GM21528 (cell line): ENCODE measurements at regions not wholly inside any gene's neighbourhood (a gene's known extent, or its start where the extent isn't known, plus 50 kb on each side); places are given as distances from the start of the nearest gene placed in this dataset.

Experiments used
- ATAC-seq: cut with Tn5 transposase; IDR thresholded peaks from one replicate; pipeline ENCODE4 v1.9.1; 2021; ENCODE audit warnings: mild to moderate bottlenecking, moderate library complexity; ENCODE audit not compliant: unreplicated experiment, low FRiP score

DNA sequence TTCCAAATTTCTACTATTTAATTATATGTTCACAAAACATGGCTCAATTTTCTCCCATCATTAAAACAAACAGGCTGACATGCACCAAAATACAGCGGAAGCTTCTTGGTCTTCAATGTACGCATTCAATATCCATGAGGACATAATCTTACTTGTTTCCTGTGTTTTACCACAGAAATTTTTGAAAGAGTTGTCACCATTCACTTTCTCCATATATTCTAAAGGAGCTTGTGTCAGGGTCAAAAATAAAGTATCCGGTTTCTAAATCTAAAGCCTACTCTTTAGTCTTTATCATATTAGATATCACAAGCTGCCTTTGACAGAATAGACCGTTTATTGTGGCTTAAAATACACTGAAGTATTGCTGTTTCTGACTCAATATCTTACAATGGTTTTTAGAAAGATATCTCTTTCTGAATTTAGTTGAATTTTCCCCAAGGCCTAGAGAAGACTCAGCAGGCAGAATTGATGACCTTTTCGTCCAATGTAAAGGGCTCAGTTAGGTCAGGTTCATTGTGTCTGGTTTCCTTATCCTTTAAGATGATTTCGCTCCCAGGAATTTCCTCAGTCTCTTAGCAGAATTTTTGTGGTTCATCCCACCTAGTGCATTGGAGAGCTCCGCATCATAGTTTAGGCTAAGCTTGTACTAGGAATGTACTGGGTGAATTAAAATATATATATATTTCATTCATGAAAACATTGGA is 717.2 kb downstream of the NCAM2 start:
- ATAC-seq: no peak

DNA sequence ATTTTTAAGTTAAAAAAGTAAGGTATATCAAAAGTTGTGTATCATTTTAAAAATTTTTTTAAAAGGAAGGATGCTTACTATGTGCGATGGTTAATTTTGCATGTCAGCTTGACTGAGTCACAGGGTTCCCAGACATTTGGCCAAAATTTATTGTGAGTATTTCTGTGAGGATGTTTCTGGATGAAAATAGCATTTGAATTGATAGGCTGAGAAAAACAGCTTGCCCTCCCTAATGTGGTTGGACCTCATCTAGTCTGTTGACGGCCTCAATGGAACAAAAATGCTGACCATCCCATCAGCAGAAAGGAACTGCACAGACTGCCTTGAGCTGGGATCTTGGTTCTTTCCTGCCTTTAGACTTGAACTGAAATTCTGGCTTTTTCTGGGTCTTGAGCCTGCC is 724.5 kb downstream of the NCAM2 start:
- ATAC-seq: no peak

DNA sequence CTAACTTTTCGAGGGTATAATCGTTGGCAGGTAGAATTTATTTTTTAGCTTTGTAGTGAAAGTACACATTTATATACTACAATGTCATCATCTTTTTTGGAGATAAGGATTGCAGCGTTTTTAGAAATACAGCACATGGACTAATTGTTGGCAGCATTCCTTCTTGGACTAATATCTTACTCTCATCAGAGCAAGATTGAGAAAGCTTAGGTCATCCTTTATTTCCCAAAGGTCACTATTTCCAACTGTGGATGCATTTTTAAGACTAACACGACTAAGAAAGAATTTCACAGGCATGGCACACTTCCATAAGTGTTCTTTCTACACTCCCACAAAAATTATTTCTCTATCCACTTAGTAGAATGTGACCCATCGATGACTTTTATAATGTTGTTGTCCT is 732.3 kb downstream of the NCAM2 start:
- ATAC-seq: no peak

DNA sequence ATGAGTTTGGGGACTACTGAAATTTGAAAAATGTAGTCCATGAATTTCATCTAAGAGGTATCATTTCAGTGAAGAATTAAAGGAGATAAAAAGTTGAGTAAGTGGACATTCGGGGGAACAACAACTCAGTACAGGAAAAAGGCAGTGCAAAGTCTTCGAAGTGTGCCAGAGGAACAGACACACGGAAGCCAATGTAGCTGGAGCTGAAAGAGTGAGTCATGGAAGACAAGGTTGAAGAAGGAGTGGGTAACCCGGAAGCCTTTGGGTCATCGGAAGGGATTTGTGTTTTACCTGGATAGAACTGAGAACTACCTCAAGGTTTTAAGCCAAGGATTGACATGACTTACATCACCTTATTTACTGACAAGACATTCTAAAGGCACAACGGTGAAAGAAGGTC is 733.4 kb downstream of the NCAM2 start:
- no peak for ATAC-seq

DNA sequence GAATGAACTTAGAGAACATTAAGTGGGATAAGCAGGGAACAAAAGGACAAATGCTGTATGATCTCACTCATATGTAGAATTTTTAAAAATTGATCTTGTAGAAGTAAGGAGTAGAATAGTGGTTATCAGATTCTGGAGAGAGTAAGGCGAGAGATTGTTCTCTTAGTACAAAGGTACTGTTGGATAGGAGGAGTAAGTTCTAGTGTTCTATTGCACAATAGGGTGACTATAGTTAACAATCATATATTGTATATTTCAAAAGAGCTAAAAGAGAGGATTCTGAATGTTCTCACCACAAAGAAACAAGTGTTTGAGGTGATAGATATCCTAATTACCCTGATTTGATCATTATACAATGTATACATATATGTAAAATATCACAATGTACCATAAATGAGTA is 735.9 kb downstream of the NCAM2 start:
- ATAC-seq: no peak

DNA sequence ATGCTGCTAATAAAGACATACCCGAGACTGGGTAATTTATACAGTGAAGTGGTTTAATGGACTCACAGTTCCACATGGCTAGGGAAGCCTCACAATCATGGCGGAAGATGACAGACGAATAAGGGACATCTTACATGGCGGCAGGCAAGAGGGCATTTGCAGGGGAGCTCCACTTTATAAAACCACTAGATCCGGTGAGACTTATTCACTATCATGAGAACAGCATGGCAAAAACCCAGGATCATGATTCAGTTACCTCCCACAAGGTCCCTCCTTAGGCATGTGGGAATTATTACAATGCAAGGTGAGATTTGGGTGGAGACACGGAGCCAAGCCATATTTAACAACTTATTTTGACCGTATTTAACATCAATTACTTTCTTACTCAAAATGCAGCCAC is 739.0 kb downstream of the NCAM2 start:
- ATAC-seq: no peak

DNA sequence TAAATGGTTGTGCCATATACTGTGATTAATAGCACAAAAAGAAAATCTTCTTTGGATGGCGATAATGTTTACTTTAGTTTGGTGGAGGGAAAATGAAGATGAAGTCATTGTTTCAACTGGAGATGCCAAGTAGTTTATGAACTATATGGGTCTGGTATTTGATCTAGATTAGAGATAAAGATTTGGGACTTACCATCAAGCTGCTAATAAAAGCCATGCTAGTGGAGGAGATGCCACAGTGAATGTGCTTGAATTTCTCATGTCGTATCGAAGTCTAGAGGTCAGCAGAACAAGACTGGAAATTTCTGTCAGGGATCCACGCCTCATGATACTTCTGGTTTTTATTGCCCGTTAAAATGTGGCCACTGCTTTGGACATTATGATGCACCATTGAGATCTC is 742.0 kb downstream of the NCAM2 start:
- ATAC-seq: no peak

DNA sequence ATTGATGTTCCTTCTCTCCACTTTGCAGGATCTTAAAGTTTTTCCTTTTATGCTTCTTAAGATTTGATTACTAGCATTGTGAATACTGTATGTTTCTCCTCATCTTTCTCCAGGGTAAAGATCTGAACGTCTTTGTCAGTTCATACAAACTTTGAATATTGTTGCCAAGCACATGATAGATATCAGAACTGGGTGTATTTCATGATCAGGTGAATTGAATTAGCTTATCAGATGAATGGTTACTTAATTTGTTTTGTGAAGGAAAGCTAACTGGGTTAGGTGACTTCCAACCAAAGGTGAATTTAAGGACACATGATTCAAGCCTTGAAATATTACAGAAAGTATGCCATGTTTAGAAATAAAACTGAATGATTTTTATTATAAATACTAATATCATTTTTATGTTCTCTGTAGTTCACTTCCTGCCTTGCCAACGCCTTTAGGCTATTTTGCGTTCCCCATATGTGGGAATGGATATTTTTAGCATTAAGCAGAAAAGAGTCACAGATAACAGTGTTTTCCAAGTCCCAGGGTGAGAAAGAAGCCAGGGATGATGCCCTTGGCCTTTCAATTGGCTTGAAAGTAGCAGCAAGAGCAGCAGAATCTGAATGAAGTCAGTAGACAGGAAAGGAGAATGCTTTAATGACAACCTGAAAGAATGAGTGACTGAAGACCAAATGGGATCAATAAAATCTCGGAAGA is 752.1 kb downstream of the NCAM2 start:
- ATAC-seq: no peak

DNA sequence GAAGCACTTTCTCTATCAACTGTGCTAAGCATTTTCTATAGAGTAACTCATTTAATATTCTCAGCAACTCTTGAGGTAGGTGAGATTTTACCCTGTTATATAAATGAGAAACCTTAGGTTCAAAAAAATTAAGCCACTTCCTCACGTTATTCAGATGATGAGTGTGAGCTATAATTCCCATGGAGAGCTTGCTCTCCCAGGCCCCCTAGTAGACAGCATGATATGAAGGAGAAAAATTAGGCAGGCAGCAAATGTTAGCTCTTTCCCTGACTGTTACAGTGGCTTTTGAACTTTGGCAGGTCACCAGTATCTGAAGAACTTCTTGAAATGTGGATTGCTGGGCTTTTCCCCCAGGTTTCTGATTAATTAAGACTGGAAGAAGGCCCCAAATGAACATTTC is 753.1 kb downstream of the NCAM2 start:
- no peak for ATAC-seq

DNA sequence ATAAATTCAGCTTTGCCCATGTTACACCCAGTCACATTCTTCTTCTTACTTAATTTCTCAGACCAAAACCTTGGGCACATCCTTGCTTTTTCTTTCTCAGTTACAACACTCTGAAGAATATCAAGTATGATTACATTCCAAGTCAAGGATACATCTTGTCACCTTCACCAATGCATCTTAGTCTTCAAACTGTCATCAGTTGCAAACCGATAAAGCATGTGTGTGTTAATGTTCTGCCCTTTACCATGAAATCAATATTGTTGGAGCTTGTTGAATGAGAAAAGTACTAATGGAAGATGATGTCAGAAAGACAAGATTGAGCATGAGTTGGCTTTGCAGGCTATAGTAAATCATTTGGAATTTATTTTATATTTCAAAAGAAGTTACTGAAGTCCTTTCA is 764.6 kb downstream of the NCAM2 start:
- no peak for ATAC-seq

DNA sequence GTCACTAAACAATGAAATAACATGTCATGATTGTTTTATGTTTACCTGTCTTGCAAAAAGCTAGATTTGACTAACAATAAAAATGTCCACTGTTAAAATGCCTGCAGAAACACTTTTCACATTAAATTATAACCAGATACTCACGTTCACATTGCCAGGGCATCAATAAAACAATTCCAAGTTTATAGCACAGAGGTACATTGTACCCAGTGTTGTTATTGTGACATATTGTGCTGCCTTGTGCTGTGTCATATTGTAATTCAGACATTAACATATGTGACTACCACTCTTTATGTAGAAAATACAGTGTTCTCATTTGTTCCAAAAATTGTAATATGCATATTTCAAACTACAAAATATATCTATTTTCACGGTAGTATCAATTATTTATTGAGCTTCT is 766.1 kb downstream of the NCAM2 start:
- no peak for ATAC-seq

DNA sequence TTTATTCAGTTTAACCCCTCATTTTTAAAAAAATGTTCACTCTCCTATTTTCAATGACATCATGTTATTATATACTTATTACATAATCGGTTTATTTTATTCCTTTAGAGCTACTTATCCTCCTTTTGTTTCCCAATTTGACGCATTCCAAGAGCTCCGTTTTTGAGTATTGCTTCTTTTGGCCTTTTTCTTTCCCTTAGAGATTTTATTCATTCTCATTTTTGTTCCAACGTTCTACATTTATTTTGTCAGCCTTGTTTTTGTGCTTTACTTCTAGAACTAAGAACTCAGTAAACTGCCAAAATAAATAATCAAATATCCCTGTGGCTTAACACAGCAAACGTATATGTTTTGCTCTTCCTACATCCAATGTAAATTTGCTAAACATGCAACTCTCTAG is 769.1 kb downstream of the NCAM2 start:
- no peak for ATAC-seq

DNA sequence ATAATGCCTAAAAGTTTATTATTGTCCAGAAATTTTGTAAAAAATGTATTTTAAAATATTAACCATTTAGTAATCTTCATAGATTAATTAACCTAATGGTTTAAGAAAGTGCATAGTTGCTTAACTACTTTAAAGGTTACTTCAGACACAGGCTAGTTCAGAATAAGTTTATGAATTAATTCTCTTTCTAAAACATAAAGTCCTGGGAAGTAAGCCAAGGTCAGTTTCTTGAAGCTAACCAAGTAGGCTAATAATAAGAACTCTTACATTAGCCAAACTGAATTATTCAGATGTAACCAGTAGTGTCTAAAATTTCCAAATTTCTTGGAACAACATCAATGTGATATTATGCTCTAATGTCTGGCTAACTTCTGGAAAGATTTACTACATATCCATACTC is 790.4 kb downstream of the NCAM2 start:
- ATAC-seq: no peak

DNA sequence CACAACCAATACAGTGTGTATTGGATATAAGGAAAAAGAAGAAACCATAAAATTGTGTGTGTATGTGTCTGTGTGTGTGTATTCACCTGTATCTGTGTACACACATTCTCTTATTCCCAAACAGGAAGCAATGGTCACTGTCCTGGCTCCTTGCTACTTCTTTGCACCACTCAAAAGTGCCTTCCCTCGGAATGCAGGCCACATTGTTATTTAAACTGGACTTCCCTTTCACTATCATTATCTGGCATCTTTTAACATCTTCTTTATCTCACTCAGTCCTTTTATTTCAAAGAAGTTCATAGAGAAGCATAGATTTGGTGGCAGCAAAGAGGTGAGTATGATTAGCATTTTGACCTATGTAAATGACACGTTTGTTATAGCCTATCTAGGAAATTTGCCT is 803.7 kb downstream of the NCAM2 start:
- no peak for ATAC-seq

DNA sequence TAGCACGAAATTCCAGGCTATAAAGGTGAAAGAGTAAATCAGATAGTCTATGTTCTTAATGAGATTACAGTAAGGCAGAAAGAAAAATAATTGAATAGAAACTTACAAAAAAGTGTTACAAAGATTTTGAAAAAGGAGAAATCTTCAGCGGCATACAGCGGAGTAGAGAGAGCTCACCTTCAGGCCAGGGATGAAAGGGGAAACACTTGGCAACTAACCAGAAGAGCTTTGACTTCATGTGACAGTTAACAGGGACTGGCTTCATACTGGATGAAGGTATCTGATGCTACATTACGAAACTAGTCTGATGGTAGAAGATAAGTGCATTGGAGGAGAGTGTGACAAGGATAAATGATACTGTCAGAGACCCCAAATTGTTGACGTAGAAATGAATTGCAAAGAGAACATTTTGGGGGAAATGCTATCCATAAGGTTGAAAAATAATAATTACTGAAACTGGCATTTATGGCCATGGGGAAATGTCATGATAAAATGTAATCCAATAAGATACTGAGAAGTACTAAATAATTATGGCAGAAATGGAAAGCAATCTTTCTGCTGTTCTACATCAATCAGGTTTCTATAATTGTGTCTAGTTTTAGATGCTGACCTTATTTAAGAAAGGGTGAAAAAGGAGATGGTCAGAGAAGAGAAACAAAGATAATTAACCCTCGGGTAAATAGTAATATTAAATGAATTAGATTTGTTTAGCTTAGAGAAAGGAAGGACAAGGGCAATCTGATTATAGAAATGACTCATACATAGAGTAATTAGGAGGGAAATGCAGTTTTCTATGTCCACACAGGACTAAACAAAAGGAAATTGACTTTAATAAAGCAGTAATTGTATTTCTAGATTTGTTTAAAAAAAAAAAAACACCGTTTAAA is 808.7 kb downstream of the NCAM2 start:
- no peak for ATAC-seq

DNA sequence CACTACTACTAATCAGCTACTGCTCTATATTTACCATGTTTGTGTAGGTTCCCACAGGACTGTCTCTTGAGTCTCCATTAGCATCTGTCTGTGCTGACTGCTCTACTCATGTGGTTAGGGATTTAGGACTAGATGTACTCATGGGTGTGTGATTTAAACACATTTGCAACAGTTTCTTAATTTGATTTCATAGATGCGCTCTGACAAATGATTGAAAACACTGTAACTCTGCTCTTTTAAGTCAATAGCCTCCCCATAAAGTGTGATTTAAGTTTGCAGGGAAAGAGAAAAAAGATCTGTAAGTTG is 809.3 kb downstream of the NCAM2 start:
- no peak for ATAC-seq

DNA sequence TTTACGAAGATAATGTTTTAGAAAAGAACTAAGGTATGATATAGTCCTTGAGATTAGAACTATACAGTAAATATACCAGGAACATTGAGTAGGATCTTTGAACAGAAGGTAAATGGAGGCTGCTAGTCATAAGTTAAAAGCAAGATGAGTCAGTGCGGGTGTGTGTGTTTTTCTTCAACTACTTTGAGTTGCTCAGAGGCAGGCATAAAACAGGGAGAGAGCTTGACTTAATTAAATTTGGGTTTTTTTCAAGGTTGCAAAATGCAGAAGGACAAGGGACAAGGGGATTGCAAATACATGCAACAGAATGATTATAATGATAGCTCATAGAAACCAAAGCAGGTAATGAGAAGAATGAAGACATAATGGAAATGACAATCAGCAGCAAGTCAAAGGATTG is 815.1 kb downstream of the NCAM2 start:
- no peak for ATAC-seq

DNA sequence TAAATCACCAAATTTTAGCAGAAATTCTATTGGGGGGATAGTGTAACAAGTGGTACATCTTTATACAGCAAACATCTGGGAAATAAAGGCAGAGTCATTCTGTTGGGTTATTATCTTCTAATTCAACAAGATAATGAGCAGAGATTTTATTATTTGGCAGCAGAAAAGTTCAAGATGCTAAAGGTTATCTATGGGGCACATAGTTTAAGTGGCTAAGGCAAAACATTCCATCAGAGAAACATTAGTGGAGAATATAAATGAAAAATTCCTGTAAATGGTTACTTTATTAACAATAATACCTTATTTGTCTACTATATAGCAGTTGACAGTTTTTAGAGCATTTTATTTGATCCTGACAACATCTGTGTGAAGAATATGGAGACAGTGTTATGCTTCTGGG is 815.7 kb downstream of the NCAM2 start:
- ATAC-seq: no peak

DNA sequence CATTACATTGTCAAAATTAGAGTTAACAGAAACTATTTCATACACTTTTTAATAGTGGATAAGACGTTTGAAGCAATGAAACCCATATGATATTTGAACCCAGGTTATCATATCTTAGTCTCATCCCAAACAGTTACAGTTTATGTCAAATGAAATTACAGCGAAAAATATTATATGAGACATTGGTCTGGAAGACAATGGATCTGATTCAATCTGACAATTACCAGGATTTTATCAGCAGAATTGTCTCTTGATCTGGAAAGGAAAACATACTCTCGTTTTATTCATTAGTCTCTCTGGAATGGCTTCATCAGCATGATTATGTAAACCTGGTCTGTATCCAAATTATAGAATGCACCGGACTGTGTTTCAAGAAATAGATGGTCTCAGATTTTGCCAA is 818.6 kb downstream of the NCAM2 start:
- ATAC-seq: no peak

DNA sequence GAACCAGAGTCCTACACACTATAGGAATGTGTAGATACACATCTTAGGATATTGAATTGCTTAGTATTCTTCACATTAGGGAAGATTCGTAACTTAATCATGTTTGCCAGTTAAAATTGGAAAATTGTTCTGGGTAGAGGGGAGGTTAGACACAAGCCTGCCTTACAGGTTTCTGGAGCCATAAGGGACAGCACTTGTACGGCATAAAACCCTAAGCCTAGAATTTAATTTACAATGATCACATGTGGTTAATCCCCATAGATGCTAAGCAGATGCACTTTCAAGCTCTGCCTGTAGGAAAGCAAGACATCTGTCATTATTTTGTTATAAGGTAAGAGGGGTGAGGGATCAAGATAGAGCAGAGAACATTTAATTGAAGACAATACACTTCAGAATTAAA is 820.7 kb downstream of the NCAM2 start:
- no peak for ATAC-seq

DNA sequence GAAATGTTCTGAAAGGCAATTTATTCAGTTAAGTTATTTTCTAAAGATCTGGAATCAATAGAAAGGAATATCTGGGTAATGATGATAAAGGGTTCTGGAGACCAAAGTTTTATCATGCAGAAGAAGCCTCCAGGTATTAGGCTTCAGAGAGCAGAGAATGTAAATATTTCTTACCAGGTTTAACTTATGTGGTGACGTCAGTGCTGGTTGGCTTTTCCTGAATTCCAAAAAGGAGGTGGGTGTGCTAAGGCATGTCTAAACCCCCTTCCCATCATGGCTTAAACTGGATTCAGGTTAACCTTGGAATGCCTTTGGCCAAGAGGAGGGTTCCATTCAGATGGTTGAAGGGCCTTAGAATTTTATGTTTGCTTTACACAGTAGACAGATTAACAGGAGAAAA is 829.9 kb downstream of the NCAM2 start:
- ATAC-seq: no peak

DNA sequence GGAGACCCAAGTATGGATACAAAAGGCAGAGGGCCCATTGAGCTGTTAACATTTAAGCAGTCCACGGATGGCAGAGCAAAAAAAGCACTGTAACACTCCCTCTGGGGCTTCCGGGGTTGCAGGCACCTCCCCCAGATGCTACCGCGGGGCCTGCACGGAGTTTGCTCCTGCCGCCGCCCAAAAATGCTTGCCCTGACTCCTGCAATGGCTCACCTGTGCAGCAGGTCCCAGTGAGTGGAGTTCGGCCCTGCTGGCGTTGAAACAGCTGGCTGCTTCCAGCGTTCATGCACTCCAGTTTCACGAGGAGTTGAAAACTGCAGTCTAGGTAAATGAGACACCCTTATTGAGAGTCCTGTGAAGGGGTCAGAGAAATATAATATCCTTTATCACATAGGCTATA is 832.8 kb downstream of the NCAM2 start:
- ATAC-seq: no peak
